GM23338 (cell line): ENCODE measurements at regions not wholly inside any gene's neighbourhood (a gene's known extent, or its start where the extent isn't known, plus 50 kb on each side); places are given as distances from the start of the nearest gene placed in this dataset.

ENCODE experiments used
- ATAC-seq: fragments of 200-7000 bp; cut with Tn5 transposase; 3 replicates; pipeline ENCODE4 v1.9.1; 2020
- DNase-seq: peaks from one replicate; pipeline ENCODE4 v3.0.0-alpha.2; 2015; ENCODE audit warnings: low spot score
- H2AFZ ChIP-seq: fragments of 200-600 bp; sonication (generic); 2 replicates; pipeline ENCODE4 v1.8.0; 2016; ENCODE audit warnings: antibody characterized with exemption, mild to moderate bottlenecking, moderate library complexity
- H3F3A ChIP-seq: fragments of 200-600 bp; sonication (generic); replicated peaks from 2 replicates; pipeline ENCODE4 v1.8.0; 2017; ENCODE audit warnings: antibody characterized with exemption, mixed run types, low read depth
- H3K27ac ChIP-seq: fragments of 200-600 bp; sonication (generic); 2 replicates; pipeline ENCODE4 v1.6.1; 2016; ENCODE audit warnings: low read depth
- H3K27me3 ChIP-seq: fragments of 200-600 bp; sonication (generic); 2 replicates; pipeline ENCODE4 v1.8.0; 2016; ENCODE audit warnings: mild to moderate bottlenecking, mixed run types, moderate library complexity; ENCODE audit not compliant: insufficient read depth
- H3K36me3 ChIP-seq: fragments of 200-600 bp; sonication (generic); 2 replicates; pipeline ENCODE4 v1.8.0; 2016; ENCODE audit warnings: mild to moderate bottlenecking; ENCODE audit not compliant: insufficient read depth
- H3K4me1 ChIP-seq: fragments of 200-600 bp; sonication (generic); 2 replicates; pipeline ENCODE4 v1.8.0; 2016; ENCODE audit warnings: mild to moderate bottlenecking, moderate library complexity; ENCODE audit not compliant: insufficient read depth
- H3K4me2 ChIP-seq: fragments of 200-600 bp; sonication (generic); 2 replicates; pipeline ENCODE4 v1.7.1; 2017; ENCODE audit warnings: mixed run types
- H3K4me3 ChIP-seq: fragments of 200-600 bp; sonication (generic); 2 replicates; pipeline ENCODE4 v1.6.1; 2016; ENCODE audit warnings: mixed run types
- H3K79me2 ChIP-seq: fragments of 200-600 bp; sonication (generic); replicated peaks from 2 replicates; pipeline ENCODE4 v1.8.0; 2017; ENCODE audit warnings: mild to moderate bottlenecking; ENCODE audit not compliant: insufficient read depth
- H3K9me2 ChIP-seq: fragments of 200-600 bp; sonication (generic); 2 replicates; pipeline ENCODE4 v1.8.0; 2017; ENCODE audit not compliant: insufficient read depth
- H4K20me1 ChIP-seq: fragments of 200-600 bp; sonication (generic); replicated peaks from 2 replicates; pipeline ENCODE4 v1.8.0; 2017; ENCODE audit warnings: mild to moderate bottlenecking; ENCODE audit not compliant: insufficient read depth
- H3K27ac Mint-ChIP-seq: 2 replicates; pipeline ENCODE4 v1.8.0; 2020; ENCODE audit warnings: inconsistent platforms, mild to moderate bottlenecking, moderate library complexity, mixed read lengths
- H3K27me3 Mint-ChIP-seq: 3 replicates; pipeline ENCODE4 v1.8.0; 2022; ENCODE audit warnings: low read depth, mild to moderate bottlenecking, moderate library complexity, mixed read lengths, inconsistent platforms; ENCODE audit not compliant: insufficient read depth, poor library complexity
- H3K36me3 Mint-ChIP-seq: 3 replicates; pipeline ENCODE4 v1.8.0; 2021; ENCODE audit warnings: low read depth, mild to moderate bottlenecking, inconsistent platforms, moderate library complexity, mixed read lengths
- H3K4me1 Mint-ChIP-seq: 3 replicates; pipeline ENCODE4 v1.8.0; 2020; ENCODE audit warnings: mild to moderate bottlenecking, inconsistent platforms, mixed read lengths
- H3K4me3 Mint-ChIP-seq: 3 replicates; pipeline ENCODE4 v1.8.0; 2021; ENCODE audit warnings: moderate library complexity, mild to moderate bottlenecking, inconsistent platforms, mixed read lengths
- H3K9me3 Mint-ChIP-seq: 3 replicates; pipeline ENCODE4 v1.8.0; 2020; ENCODE audit warnings: moderate library complexity, mild to moderate bottlenecking, inconsistent platforms, mixed read lengths
- CREB1 ChIP-seq: fragments of 250-450 bp; sonication (Bioruptor Pico); IDR thresholded peaks from 2 replicates; pipeline ENCODE4 v1.5.0; 2020; ENCODE audit warnings: low read depth, mild to moderate bottlenecking, moderate library complexity
- EZH2 ChIP-seq: fragments of 200-600 bp; sonication (generic); IDR thresholded peaks from one replicate; pipeline ENCODE4 v1.8.0; 2017; ENCODE audit warnings: antibody characterized with exemption, mild to moderate bottlenecking, low read depth; ENCODE audit not compliant: unreplicated experiment
- JUNB ChIP-seq: IDR thresholded peaks from one replicate; pipeline ENCODE4 v1.6.1; 2016; ENCODE audit warnings: antibody characterized with exemption; ENCODE audit not compliant: unreplicated experiment
- STAT1 ChIP-seq: IDR thresholded peaks from one replicate; pipeline ENCODE4 v1.6.1; 2016; ENCODE audit warnings: antibody characterized with exemption; ENCODE audit not compliant: unreplicated experiment
- TF ChIP-seq, protein P1 (sequence below): IDR thresholded peaks from 2 replicates; pipeline ENCODE4 v1.6.1; 2016; ENCODE audit warnings: antibody characterized with exemption
- TF ChIP-seq, protein P2 (sequence below): fragments of 250-450 bp; sonication (Bioruptor Pico); IDR thresholded peaks from 2 replicates; pipeline ENCODE4 v1.5.0; 2020; ENCODE audit warnings: mild to moderate bottlenecking, moderate library complexity

DNA sequence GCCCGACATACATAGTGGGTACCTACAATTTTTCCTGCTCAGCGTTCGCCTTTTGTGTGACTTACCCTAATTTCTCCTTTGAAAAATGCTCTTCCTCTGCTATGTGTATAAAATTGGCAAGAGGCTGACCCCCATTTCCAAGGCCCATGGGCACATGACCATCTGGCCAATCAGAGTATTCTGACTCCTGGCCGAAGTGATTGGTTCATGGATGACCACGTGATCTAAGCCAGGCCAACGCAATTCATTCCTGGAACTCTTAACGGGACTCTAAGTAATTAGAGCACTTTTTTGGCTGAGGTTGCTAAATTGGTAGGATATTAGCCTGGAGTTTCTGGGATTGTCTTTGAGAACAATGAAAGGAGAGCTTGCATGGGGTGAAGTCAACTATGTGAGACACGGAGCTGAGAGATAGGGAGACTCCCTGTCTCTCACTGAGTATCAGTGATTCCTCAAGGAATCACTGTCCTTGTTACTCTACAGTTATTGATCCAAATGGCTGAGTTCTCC lies 110.1 kb upstream of the TBX3 start (continued):
- TF ChIP-seq, protein P1, sequence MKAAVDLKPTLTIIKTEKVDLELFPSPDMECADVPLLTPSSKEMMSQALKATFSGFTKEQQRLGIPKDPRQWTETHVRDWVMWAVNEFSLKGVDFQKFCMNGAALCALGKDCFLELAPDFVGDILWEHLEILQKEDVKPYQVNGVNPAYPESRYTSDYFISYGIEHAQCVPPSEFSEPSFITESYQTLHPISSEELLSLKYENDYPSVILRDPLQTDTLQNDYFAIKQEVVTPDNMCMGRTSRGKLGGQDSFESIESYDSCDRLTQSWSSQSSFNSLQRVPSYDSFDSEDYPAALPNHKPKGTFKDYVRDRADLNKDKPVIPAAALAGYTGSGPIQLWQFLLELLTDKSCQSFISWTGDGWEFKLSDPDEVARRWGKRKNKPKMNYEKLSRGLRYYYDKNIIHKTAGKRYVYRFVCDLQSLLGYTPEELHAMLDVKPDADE: no peak
- TF ChIP-seq EZH2: no peak
- TF ChIP-seq, protein P2, sequence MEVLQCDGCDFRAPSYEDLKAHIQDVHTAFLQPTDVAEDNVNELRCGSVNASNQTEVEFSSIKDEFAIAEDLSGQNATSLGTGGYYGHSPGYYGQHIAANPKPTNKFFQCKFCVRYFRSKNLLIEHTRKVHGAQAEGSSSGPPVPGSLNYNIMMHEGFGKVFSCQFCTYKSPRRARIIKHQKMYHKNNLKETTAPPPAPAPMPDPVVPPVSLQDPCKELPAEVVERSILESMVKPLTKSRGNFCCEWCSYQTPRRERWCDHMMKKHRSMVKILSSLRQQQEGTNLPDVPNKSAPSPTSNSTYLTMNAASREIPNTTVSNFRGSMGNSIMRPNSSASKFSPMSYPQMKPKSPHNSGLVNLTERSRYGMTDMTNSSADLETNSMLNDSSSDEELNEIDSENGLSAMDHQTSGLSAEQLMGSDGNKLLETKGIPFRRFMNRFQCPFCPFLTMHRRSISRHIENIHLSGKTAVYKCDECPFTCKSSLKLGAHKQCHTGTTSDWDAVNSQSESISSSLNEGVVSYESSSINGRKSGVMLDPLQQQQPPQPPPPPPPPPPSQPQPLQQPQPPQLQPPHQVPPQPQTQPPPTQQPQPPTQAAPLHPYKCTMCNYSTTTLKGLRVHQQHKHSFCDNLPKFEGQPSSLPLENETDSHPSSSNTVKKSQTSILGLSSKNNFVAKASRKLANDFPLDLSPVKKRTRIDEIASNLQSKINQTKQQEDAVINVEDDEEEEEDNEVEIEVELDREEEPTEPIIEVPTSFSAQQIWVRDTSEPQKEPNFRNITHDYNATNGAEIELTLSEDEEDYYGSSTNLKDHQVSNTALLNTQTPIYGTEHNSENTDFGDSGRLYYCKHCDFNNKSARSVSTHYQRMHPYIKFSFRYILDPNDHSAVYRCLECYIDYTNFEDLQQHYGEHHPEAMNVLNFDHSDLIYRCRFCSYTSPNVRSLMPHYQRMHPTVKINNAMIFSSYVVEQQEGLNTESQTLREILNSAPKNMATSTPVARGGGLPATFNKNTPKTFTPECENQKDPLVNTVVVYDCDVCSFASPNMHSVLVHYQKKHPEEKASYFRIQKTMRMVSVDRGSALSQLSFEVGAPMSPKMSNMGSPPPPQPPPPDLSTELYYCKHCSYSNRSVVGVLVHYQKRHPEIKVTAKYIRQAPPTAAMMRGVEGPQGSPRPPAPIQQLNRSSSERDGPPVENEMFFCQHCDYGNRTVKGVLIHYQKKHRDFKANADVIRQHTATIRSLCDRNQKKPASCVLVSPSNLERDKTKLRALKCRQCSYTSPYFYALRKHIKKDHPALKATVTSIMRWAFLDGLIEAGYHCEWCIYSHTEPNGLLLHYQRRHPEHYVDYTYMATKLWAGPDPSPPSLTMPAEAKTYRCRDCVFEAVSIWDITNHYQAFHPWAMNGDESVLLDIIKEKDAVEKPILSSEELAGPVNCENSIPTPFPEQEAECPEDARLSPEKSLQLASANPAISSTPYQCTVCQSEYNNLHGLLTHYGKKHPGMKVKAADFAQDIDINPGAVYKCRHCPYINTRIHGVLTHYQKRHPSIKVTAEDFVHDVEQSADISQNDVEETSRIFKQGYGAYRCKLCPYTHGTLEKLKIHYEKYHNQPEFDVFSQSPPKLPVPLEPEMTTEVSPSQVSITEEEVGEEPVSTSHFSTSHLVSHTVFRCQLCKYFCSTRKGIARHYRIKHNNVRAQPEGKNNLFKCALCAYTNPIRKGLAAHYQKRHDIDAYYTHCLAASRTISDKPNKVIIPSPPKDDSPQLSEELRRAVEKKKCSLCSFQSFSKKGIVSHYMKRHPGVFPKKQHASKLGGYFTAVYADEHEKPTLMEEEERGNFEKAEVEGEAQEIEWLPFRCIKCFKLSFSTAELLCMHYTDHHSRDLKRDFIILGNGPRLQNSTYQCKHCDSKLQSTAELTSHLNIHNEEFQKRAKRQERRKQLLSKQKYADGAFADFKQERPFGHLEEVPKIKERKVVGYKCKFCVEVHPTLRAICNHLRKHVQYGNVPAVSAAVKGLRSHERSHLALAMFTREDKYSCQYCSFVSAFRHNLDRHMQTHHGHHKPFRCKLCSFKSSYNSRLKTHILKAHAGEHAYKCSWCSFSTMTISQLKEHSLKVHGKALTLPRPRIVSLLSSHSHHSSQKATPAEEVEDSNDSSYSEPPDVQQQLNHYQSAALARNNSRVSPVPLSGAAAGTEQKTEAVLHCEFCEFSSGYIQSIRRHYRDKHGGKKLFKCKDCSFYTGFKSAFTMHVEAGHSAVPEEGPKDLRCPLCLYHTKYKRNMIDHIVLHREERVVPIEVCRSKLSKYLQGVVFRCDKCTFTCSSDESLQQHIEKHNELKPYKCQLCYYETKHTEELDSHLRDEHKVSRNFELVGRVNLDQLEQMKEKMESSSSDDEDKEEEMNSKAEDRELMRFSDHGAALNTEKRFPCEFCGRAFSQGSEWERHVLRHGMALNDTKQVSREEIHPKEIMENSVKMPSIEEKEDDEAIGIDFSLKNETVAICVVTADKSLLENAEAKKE (CRISPR knock-in tag): no peak

DNA sequence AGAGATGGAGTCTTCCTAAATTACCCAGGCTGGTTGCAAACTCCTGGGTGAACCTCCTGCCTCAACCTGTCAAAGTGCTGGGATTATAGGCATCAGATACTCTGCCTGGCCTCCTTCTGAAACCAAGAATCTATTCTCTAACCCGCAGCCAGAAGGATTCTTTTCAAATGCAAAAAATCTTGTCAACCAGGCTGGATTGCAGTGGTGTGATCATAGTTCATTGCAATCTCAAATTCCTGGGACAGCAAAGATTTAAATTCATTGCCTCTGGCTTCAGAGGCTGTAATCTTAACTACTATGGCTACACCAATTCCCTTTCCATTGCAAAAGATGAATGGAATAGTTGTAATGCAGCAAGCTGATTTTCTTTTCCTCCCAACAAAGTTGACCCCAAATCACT lies 106.3 kb upstream of the TBX3 start:
- Mint-ChIP-seq H3K27me3 (peaks cover 8% of the 10 kb centered on the region), H3K27ac (no peak overlapping the region), H3K4me1 (peaks cover 10% of the 10 kb centered on the region), H3K4me3 (no peak overlapping the region), H3K9me3 (no peaks in the 10 kb centered on the region), H3K36me3 (no peaks in the 10 kb centered on the region)
- H3K4me2 ChIP-seq: no peak overlapping the region
- H4K20me1 ChIP-seq: no peaks in the 10 kb centered on the region
- no peak overlapping the region for H3K27ac ChIP-seq
- no peak for ATAC-seq
- H3K9me2 ChIP-seq: peaks cover 6% of the 10 kb centered on the region; the same call in 1 of the 2 replicates
- H3K79me2 ChIP-seq: no peaks in the 10 kb centered on the region
- no peak for DNase-seq
- H2AFZ ChIP-seq: no peak overlapping the region
- H3K36me3 ChIP-seq: no peaks in the 10 kb centered on the region
- H3K27me3 ChIP-seq: no peaks in the 10 kb centered on the region
- no peak overlapping the region for H3K4me3 ChIP-seq
- H3K4me1 ChIP-seq: peaks cover 7% of the 10 kb centered on the region; the same call in 1 of the 2 replicates
- no peaks in the 10 kb centered on the region for H3F3A ChIP-seq
- TF ChIP-seq, protein P2 (CRISPR knock-in tag): no peak
- TF ChIP-seq JUNB (no peak), STAT1 (no peak), CREB1 (CRISPR knock-in tag) (no peak), EZH2 (no peak)
